GM21723 (cell line): ENCODE measurements at regions not wholly inside any gene's neighbourhood (a gene's known extent, or its start where the extent isn't known, plus 50 kb on each side); places are given as distances from the start of the nearest gene placed in this dataset.
"Not testable (repeated sequence)": the region's sequence is repeated elsewhere in the genome, so short reads cannot be mapped to it uniquely, and the experiment has no call there.

ENCODE experiments used
- ATAC-seq: cut with Tn5 transposase; IDR thresholded peaks from one replicate; pipeline ENCODE4 v1.9.1; 2021; ENCODE audit warnings: mild to moderate bottlenecking, moderate library complexity; ENCODE audit not compliant: unreplicated experiment

DNA sequence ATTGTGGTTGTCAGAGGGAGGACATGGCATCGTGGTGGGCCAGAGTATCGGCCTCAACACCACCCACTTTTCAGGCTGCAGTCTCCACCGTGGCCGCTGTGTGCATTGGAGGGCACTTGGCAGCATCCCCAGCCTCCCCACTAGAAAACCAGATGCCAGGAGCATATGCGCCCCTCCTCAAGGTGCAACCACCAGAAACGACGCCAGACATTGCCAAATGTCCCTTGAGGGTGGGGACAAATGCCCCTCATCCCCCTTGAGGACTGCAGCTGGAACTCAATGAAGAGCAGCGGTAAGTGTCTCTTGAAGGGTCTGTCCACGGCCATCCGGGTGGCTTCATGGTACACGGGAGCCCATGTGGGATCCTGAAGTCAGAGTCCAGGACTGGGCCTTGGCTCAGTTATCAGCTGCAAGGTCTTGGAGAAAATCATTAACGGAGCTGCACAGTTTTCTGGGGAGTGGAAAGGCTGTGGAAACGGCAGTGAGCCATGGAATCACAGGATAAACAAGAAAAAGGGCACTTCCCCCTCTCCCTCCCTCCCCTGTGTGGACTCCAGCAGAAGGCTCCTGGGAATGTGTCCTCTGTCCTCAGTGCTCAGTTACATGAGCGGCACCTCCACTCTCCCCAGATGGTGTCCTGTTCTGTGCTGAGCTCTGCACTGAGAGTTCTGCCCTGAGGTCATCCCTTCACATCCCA, 324.4 kb upstream of the B3GAT1 start:
- ATAC-seq: no peak

DNA sequence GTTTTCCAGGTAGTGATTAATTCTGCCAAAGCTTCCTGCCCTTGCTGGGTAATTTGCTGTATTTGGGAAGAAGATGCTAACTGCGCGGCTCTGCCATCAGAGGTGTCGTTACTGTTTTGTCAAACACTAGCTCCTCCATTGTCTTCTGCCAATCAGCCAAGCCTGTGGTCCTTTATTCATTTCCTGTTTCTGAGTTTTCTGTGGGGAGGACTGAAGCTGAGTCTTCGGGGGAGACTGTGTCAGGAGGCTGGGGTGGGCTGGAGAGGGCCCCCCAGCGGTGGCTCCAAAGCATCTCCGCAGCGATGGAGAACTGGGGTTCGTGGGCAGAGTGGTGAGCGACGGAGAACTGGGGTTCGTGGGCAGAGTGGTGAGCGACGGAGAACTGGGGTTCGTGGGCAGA, 322.9 kb upstream of the B3GAT1 start:
- no peak for ATAC-seq

DNA sequence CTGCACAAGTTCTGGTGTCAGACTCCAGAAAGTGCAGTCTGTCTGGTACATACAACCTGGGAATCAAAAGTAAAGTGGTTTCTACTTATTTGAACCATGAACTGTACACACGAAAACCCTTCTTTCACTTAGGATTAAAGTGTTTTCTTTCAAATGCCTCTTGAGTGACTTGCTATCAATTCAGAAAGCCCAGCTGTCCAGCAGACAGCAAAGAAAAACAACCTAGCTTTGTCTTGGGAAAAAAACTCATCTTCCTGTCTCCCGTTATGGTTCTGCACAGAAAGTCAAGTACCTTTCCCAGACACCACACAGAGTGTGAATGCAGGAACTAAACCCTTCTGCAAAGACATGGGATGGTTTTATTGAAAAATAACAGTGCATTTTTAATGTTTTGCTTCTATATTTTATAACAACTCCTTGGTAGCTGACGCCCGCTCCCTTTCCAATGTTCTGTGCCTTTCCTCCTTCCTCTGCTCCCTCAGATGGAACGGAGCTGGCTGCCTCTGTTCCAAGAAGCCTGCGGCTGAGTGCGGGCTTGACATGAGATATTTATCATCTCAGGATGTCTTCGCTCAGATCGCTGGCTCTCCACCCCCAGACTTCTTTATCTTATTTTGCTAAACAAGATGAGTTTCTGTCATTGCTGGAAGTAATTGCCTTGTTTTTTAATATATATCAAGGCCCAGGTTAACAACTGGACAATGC, 322.3 kb upstream of the B3GAT1 start:
- ATAC-seq: no peak

DNA sequence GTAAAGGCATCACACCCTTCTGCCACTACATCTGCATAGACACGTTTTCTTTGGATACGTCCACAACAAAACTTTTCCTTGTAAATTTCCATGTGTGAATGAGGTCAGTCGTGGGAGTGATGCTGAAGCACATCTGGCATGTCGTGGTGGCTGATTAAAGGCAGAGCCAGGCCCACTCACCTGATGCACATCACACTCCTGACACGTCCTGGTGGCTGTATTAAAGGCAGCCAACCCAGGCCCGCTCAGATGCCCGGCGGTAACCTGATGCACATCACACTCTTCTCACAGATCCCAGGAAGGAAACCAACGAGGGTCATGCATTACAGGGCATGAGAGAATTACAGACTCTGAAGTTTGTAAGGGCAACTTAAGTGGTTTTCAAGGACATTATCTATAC, 321.6 kb upstream of the B3GAT1 start:
- ATAC-seq: no peak

DNA sequence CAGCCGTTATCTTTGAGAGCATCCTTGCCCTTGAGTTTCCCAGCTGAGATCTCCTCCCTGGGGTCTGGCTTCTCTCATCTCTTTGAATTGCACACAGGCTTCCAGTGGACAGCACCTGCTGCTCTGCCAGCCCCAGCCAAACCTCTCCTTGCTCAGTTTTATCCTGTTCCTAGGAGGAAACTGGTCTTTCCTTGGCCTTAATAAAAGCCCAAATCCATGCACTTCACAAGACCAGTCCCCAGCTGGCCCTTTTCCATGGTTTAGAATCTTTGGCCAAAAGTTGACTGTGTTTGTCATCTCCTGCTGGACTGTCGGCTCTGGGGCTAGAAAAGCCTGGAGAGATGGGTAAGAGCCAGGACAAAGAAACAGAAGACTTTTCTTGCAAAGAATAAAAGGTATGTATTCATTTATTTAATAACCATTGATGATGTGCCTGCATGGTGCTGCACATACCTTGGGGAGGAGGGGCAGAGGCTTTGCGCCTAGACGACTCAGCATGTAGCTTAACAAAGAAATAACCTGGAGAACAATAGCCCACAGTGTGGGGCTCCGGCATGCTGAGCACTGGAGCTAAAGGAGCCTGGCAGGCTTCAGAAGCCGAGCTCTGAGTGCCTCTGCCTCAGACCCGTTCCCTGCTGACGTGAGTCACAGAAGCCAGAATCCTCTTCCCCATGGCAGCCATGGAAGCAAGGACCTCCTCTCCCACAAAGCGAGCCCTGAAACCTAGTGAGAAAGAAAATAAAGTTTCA, 319.3 kb upstream of the B3GAT1 start:
- ATAC-seq: no peak

DNA sequence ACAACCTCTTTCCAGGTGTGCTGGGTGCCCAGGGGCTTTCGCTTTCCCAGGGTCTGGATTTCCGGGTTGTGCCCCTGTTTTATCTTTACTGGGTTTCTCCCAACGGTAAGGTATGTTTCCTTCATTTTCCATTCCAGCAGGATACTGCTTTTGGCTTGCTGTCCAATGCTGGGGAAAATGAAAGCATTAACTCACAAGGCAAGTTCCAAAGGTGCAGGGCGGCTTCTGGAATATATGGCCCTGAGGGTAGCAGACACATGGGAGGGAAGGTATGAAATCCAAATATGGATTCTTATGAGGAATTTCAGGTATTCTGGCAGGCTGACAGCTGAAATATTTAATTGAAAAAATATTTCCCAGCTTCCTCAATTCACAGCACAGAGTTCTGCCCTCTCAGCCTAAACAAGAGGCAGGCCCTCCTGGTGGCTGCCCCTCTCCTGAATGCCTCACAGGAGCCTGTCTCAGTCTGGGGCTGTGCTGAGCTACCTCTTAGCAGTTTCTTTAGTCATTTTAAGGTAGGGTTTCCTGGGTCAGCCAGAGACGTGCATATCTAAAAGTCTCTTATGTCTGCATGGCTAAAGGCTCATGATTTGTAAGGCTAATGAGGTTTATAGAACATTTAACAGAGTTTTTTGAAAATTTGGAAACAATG, 318.6 kb upstream of the B3GAT1 start:
- no peak for ATAC-seq

DNA sequence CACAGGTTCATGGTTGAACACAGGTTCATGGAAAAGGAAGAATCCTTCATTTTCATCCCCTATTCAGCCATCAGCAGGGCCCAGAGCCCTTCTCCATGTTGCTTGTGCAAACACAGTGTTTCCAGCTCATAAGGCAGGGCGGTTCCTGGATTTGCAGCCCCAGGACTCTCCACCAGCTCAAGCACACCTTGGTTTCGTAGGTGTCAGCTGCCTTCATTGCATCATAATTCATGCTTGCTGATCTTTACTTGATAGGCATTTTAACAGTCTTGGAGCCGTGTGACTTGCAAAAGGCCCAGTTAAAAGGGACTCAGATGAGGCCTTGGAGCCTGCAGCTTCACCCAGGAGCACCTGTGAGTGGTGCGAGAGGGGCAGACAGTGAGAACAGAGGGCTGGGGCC, 318.1 kb upstream of the B3GAT1 start:
- no peak for ATAC-seq

DNA sequence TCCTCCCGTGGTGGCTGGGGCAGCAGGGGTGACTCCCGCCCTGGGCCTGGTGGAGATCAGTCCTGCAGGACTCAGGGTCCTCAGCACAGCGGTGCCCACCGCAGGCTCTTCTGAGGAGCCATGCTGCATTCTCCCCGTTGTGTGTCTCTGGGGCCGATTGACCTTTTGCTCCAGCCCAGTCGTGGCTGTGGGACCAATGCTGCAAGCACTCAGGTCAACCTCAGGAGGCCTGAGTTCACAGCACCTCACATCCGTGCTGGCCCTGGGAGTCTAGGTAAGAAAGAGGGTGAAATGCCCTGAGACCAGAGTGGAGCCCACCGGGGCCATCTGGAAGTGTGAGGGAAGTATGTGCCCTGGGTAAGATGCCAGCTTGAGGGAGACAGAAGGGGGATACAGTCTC, 316.1 kb upstream of the B3GAT1 start:
- ATAC-seq: no peak

DNA sequence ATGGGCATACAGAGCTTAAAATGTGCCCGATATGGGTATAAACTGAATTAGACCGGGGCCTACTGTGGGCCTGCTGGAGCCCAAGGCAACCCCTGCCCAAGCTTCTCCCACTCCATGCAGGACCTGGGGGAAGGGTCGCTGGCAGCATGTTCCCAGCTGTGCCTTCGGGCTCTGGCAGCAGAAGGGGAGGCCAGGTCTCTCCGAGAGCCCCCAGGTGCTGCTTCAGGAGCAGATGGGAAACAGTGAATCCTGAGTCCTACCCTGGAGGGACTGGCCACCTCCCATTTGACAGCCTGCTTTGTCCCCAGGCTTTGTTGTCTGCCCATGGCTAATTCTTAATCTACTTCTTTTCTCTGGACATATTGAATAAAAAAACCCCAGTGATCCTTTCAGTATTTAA, 315.6 kb upstream of the B3GAT1 start:
- no peak for ATAC-seq

DNA sequence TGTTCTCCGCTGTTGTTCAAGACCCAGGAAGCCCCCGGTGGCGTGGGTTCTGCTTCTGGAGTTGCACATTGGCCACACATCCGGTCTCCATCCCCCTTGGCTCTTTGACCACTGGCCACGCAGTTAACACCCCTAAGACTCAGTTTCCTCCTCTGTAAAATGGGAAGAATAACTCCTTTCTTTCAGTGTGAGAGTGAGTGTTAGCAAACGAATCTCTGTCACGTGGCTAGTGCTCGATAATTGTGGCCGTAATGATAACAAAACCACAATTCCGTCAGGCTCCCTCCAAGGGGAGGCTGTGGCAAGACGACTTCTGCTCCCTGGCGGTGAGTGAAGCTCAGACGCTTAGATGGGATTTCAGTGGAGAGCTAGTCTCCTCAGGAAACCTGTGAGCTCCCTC, 315.2 kb upstream of the B3GAT1 start:
- no peak for ATAC-seq

DNA sequence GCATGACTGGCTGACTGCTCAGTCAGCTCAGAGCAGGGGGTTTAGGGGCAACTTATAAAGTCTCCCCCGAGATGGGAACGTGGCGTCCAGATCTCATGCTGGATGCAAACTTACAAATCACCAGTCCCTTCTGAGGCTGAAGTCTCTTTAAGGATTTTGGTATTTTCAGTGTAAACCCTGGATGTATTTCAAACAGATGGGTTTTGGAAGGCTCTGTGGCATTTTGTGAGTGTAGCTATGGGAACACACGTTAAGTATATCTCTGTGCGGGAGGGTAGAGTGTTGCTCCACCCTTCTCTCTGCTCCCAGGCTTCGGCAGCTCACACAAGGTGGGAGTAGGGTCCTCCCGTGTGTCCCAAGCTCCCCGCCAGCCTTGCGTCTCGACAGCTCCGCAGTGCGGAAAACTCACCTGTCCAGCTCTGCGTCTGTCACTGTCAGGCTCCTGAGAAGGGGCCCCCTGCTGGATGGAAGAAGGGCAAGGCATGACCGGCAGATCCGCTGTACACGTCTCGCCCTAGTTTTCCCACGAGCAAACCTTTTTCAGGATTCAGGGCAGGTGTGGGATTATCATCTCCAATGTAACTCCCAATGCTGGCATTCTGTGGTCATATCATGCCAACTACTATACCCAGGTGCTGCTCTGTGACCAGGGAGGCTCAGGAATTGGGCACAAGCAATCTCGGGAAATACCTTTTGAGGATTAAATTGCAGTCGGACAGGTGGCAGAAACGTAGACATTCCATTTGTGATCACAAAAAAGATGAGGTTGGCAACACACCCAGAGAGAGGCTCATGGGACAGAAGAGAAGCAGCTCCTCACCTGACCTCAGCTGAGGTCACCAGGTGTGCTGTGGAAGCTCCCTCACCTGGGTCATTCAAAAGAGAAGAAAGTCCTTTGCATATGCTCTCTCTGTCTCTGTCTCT, 313.9 kb upstream of the B3GAT1 start:
- no peak for ATAC-seq

DNA sequence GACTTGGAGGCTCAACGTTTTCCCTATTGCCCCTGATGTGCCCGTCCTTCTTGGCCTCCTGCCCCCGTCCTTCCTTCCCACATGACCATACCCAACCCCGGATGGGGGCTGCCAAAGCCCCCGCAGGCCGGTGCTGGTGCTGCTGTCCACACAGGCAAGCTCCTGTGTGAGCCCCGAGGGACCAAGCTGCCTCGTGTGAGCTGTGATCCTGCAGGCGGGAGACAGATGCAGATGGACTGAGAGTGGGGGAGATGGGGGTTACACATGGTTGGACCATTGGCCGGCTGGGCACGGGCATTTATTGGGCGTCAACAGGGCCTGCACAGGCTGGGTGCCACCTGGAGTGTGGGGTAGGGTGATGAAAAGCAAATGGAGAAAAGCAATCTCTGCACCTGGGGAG, 313.2 kb upstream of the B3GAT1 start:
- ATAC-seq: no peak

DNA sequence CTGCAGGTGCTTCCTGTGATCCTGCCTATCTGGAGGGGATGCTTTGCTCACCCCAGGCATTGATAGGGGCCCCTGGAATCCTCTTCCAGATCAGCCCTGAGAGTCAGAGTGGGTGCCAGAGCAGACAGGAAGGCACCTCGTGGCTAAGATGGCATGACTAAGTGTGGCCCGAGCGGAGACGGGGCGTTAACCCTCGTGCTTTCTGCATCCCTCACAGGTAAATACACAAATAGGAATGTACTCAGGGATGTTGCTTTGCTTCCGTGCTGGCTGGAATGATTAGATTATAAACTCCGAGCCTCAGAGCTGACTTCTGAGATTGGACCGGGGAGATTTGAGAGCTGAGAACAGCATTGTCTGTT, 312.7 kb upstream of the B3GAT1 start:
- ATAC-seq: no peak

DNA sequence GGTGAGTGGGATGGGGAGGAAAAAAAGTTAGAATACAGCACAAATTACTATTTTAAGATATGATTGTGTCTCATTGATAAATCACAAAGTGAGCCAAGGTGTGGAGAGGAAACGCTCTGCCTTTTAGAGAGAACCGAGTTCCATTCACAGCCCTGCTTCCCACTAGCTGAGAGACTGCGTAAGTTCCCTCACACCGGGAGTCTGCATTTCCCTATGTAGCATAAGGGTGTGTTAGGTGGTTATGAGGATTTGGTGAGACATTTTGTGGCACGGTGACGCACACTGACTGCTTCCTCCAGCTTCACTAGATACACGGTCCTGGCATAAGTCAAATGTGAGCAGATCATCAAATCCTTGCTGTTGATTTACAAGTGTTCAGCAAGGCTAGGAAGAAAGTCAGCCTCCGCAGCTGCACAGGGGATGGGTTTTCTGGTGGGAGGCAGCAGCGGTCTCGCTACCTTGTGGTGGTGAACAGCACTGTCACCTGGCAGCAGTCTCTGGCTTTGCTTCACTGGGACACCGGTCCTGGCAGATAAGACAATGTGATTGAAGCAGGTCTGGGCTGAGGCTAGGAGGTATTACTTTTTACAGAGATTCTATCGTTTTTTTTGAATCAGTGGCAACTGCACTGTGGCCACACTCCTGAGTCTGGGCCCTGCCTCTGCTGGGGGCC, 312.2 kb upstream of the B3GAT1 start:
- ATAC-seq: no peak

DNA sequence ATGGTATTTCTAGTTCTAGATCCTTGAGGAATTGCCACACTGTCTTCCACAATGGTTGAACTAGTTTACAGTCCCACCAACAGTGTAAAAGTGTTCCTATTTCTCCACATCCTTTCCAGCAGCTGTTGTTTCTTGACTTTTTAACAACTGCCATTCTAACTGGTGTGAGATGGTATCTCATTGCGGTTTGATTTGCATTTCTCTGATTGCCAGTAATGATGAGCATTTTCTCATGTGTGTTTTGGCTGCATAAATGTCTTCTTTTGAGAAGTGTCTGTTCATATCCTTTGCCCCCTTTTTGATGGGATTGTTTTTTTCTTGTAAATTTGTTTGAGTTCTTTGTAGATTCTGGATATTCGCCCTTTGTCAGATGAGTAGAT, 308.6 kb upstream of the B3GAT1 start:
- not testable (repeated sequence) for ATAC-seq

DNA sequence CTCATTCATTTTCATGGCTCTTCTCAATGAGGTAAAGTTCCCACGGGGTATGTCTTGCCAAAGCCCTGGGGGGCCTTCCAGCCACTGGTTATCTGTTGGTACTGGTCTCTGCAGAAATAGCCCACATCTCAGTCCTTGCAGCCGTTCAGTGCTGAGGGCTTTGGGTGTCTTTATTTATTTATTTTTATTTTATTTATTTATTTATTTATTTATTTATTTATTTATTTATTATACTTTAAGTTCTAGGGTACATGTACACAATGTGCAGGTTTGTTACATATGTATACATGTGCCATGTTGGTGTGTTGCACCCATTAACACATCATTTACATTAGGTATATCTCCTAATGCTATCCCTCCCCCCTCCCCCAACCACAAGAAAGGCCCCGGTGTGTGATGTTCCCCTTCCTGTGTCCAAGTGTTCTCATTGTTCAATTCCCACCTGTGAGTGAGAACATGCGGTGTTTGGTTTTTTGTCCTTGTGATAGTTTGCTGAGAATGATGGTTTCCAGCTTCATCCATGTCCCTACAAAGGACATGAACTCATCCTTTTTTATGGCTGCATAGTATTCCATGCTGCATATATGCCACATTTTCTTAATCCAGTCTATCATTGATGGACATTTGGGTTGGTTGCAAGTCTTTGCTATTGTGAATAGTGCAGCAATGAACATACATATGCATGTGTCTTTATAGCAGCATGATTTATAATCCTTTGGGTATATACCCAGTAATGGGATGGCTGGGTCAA, 308.1 kb upstream of the B3GAT1 start:
- ATAC-seq: not testable (repeated sequence)

DNA sequence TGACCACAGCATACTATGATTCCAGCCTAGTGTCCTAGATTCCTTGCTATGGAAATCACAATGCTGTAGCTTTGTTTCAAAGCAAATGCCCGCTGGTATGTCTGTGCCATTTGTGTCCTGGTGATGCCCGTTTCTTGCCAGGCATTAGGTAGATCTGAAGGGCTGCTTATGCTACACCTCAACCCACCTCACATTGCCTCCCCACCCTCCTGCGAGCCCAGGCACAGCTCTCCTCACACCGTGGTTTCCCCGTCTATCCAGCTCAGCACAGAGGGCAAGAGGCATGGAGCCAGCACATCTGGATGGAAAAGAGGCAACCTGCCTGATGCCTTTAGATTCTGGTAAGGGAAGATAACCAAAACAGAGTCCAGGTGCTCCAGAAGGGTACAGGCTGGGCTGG, 307.4 kb upstream of the B3GAT1 start:
- ATAC-seq: no peak

DNA sequence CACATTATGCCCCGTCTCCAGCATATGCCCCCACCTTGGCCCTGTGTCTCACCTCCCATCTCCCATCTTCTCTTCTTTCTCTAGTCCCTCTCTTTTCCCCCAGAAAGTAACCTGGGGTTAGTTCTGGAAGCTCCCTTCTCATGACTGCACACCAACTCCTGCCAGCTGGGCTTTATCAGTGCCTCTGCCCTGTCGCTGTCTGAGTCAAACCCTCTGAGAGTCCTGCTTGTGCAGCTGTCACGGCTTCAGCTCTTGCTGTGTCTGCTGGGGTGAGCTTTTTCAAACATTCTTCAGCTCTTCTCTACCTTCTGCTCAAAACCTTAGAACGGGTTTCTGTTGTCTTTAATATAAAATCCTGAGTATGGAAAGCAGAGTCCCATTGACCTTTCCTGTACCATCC, 304.5 kb upstream of the B3GAT1 start:
- ATAC-seq: no peak

DNA sequence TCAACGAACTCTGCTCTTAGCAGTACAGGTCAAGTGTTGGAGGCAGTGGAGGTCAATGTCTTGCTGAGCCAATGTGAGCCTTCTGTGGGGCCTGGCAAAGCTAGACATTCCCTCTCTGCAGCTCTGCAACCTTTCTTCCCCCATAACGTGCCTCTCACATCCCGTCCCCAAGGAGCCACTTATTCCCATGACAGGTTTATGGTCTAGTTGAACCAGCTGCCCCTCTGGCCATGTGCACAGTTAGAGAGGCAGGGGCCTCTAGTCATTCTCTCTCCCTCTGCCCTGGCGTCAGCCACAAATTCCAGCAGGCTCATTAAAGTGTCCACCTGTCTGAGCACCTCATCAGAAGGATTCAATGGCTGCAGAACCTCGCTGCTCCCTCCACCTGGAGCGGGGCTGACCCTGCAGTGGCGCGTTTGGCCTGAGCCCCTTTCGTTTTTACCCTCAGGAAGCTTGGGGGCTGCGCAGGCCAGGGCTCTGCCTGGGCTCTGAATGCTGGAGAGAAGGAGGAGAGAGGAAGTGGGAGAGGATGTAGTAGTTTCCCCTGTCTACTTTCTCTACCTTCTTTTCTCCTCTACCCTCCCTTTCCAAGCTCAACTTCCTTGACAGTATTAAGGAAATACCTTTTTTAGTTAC, 302.1 kb upstream of the B3GAT1 start:
- no peak for ATAC-seq
